A673 (cell line): ENCODE measurements at regions not wholly inside any gene's neighbourhood (a gene's known extent, or its start where the extent isn't known, plus 50 kb on each side); places are given as distances from the start of the nearest gene placed in this dataset.

Source experiments
- BruUV-seq: library from RNA; stranded (reverse); fragments of 400-500 nt; replicated peaks from 2 replicates; lab custom pipeline; 2021; lab: Mats Ljungman, UMichigan
- CTCF ChIA-PET: fragments of 300-600 bp; sonication (Branson Sonifier 250); formaldehyde crosslinking; loops from one replicate; lab custom pipeline; 2022; ENCODE audit warnings: antibody characterized with exemption; lab: Charles Lee
- POLR2A ChIA-PET: fragments of 300-600 bp; sonication (Branson Sonifier 250); formaldehyde crosslinking; loops from one replicate; lab custom pipeline; 2022; ENCODE audit warnings: antibody characterized with exemption; ENCODE audit not compliant: low non-redundant PET; lab: Charles Lee
- DNase-seq: peaks from one replicate; pipeline ENCODE4 v3.0.0-alpha.2; 2015; ENCODE audit warnings: low spot score
- H3K27ac ChIP-seq: fragments of 200-600 bp; sonication (generic); 2 replicates; pipeline ENCODE4 v1.5.1; 2016; ENCODE audit warnings: mixed run types, low read depth, mild to moderate bottlenecking, mixed read lengths, antibody characterized with exemption, low read length; ENCODE audit not compliant: poor library complexity, severe bottlenecking
- H3K27me3 ChIP-seq: fragments of 200-600 bp; sonication (generic); replicated peaks from 2 replicates; pipeline ENCODE4 v1.6.1; 2017; ENCODE audit warnings: mixed run types, low read depth, mild to moderate bottlenecking, mixed read lengths, antibody characterized with exemption, low read length; ENCODE audit not compliant: insufficient read depth, poor library complexity
- H3K36me3 ChIP-seq: fragments of 200-600 bp; sonication (generic); 2 replicates; pipeline ENCODE4 v1.6.1; 2016; ENCODE audit warnings: mixed run types, mild to moderate bottlenecking, mixed read lengths, antibody characterized with exemption, low read length; ENCODE audit not compliant: insufficient read depth, poor library complexity, severe bottlenecking
- H3K4me1 ChIP-seq: fragments of 200-600 bp; sonication (generic); 2 replicates; pipeline ENCODE4 v1.6.1; 2017; ENCODE audit warnings: mixed run types, mild to moderate bottlenecking, mixed read lengths, antibody characterized with exemption, low read length; ENCODE audit not compliant: insufficient read depth, poor library complexity, severe bottlenecking
- H3K4me3 ChIP-seq: fragments of 200-600 bp; sonication (generic); 2 replicates; pipeline ENCODE4 v1.5.1; 2016; ENCODE audit warnings: low read depth, mixed run types, mild to moderate bottlenecking, mixed read lengths, low read length; ENCODE audit not compliant: poor library complexity, severe bottlenecking
- H3K9me3 ChIP-seq: fragments of 200-600 bp; sonication (generic); 2 replicates; pipeline ENCODE4 v1.6.1; 2016; ENCODE audit warnings: mixed run types, low read depth, mild to moderate bottlenecking, mixed read lengths, antibody characterized with exemption, low read length; ENCODE audit not compliant: poor library complexity, severe bottlenecking
- CTCF ChIP-seq: fragments of 300-800, 200-600 bp; sonication (generic); conservative IDR thresholded peaks from 2 replicates; pipeline ENCODE4 v1.5.1; 2017; ENCODE audit warnings: low read depth, mild to moderate bottlenecking, antibody characterized with exemption, low read length, moderate library complexity, mixed read lengths
- EZH2 ChIP-seq: fragments of 200-600 bp; sonication (generic); IDR thresholded peaks from 2 replicates; pipeline ENCODE4 v1.6.1; 2017; ENCODE audit warnings: borderline replicate concordance, low read depth, mild to moderate bottlenecking, mixed read lengths, antibody characterized with exemption, low read length; ENCODE audit not compliant: poor library complexity, severe bottlenecking
- intact Hi-C: fragments of 100-400 bp; cut with micrococcal nuclease; formaldehyde crosslinking; loops from one replicate; pipeline ENCODE4 v1.10.0; 2022; ENCODE audit not compliant: unreplicated experiment

- BruUV-seq, result no TSS peak
These were observed 107.2 kb upstream of the HTR2A start for GRCh38 chr13:47004027-47004426.

DNA sequence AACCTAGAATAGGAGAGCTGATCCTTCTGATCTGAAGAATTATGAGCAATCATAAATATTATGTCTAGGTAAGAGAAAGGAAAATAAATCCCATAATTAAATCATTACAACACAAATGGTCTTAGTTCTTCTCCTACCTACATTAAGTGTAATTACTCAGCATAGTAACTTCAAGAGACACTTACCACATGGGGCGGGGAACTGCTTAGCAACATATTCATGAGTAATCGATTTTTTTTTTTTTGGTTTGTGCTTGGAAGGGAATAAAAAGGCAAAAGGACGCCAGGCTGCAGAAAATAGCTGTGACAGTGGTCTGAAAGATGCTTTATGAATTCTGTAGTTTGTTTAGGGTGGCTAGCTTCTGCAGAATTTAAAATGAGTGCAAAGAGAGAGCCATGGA lies 103.3 kb upstream of the HTR2A start:
- BruUV-seq, result no TSS peak
- no peaks in the 10 kb centered on the region for H3K4me1 ChIP-seq
- TF ChIP-seq EZH2 (no peak), CTCF (no peak)
- ChIA-PET POLR2A (no interaction called here), CTCF (no interaction called here)
- no peak overlapping the region for H3K27ac ChIP-seq
- no peak overlapping the region for H3K4me3 ChIP-seq
- H3K27me3 ChIP-seq, result peaks cover 52% of the 10 kb centered on the region
- intact Hi-C loops, result no loop called here
- no peaks in the 10 kb centered on the region for H3K36me3 ChIP-seq
- no peak for DNase-seq
- no peaks in the 10 kb centered on the region for H3K9me3 ChIP-seq

More at GRCh38 chr13:47004027-47004426, 107.2 kb upstream of the HTR2A start:
- ChIA-PET POLR2A (no interaction called here), CTCF (interaction anchor here (0.6 kb wide), 1 partner anchor 130 kb away, joined by 3 read pairs; no protein-coding TSS in a partner anchor)
- H3K9me3 ChIP-seq, result no peaks in the 10 kb centered on the region
- no peak overlapping the region for H3K4me3 ChIP-seq
- H3K36me3 ChIP-seq, result no peaks in the 10 kb centered on the region
- no peak overlapping the region for H3K27ac ChIP-seq
- intact Hi-C loops, result no loop called here
- TF ChIP-seq EZH2 (no peak), CTCF (no peak)
- peaks cover 69% of the 10 kb centered on the region for H3K27me3 ChIP-seq
- no peaks in the 10 kb centered on the region for H3K4me1 ChIP-seq
- DNase-seq, result no peak

DNA sequence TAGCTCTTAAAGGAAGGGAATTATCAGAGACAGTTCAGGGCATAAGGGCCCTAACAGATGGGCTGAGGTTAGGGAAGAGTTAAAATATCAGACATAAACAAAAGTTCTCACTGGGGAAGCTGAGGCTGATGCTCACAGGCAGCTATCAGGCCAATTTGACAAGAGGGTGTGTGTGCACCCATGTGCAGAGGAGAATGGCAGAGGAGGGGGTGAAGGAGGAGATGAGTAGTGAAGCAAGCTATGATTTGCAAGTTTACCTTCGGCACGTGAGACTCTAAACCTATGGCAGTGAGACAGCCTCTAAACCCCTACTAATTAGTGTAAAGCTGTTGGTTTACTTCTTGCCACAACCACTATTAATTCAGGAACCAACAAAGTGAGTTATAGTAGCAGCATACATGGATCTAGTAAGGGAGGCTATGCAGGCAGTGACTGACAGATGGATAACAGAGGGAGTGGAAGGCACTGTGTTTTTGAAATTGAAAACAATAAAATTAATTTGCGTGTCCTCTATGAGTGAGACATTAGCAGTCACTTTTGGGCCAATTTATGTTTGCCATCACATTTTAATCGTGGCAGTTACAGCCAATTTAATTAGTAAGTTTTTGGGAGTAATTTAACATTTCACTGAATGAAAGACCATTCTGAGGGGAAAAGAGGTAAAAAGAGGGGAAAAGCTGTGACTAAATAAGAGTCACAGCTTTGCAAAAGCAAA lies 99.6 kb upstream of the HTR2A start:
- CTCF ChIA-PET, result no interaction called here

More for the DNA sequence above, 99.6 kb upstream of the HTR2A start:
- intact Hi-C loops, result no loop called here
- Histone ChIP-seq H3K27me3 (peaks cover 32% of the 10 kb centered on the region), H3K4me3 (no peak overlapping the region), H3K4me1 (no peaks in the 10 kb centered on the region), H3K36me3 (no peaks in the 10 kb centered on the region), H3K9me3 (no peaks in the 10 kb centered on the region), H3K27ac (no peak overlapping the region)
- POLR2A ChIA-PET, result no interaction called here
- TF ChIP-seq CTCF, result no peak
- no peak for TF ChIP-seq EZH2
- no TSS peak for BruUV-seq
- DNase-seq, result no peak
